ENCODE measurements at regions not wholly inside any gene's neighbourhood (a gene's known extent, or its start where the extent isn't known, plus 50 kb on each side); places are given as distances from the start of the nearest gene placed in this dataset.
A peak's percentile ranks its signal among the peaks of the same experiment; 100 is the strongest.
"Not testable (repeated sequence)": the region's sequence is repeated elsewhere in the genome, so short reads cannot be mapped to it uniquely, and the experiment has no call there.

DNA sequence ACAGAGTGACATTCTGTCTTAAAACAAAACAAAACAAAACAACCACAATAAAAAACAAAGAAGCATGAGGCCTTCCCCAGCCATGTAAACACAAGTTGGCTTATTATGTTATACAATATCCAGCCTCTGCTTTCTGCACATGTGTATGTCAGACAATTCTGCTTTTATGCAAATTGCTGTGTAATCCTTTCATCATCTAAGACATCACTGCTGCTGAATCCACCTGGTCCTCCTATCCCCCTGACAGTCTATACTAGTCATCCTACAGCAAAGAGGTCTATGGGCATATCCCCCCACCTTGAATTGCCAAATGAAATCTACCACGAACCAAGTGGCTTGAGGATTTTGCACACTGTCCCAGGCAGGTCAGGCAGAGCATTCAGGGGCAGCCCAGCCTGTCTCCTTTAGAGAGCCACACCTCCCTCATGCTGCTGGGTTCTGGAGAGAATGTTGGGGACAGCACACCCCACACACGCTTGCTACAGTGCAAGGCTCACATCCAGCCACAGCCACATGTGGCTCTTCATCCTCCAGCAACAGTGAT, 339.6 kb upstream of the CDH5 start:
- no peaks in the 10 kb centered on the region for H3K27me3 ChIP-seq (ENCODE audit: insufficient read depth, poor library complexity, severe bottlenecking)
- H3K9me3 ChIP-seq (ENCODE audit: severe bottlenecking): peaks cover 4% of the 10 kb centered on the region
- no peaks in the 10 kb centered on the region for H3K36me3 ChIP-seq (ENCODE audit: low read depth)
- H3K4me1 ChIP-seq (ENCODE audit: insufficient read depth, poor library complexity, severe bottlenecking): no peaks in the 10 kb centered on the region
- H3K27ac ChIP-seq (ENCODE audit: poor library complexity, severe bottlenecking): no peak overlapping the region
- TF ChIP-seq, protein P1, sequence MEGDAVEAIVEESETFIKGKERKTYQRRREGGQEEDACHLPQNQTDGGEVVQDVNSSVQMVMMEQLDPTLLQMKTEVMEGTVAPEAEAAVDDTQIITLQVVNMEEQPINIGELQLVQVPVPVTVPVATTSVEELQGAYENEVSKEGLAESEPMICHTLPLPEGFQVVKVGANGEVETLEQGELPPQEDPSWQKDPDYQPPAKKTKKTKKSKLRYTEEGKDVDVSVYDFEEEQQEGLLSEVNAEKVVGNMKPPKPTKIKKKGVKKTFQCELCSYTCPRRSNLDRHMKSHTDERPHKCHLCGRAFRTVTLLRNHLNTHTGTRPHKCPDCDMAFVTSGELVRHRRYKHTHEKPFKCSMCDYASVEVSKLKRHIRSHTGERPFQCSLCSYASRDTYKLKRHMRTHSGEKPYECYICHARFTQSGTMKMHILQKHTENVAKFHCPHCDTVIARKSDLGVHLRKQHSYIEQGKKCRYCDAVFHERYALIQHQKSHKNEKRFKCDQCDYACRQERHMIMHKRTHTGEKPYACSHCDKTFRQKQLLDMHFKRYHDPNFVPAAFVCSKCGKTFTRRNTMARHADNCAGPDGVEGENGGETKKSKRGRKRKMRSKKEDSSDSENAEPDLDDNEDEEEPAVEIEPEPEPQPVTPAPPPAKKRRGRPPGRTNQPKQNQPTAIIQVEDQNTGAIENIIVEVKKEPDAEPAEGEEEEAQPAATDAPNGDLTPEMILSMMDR (IDR thresholded peaks at IDR 0.05; ENCODE audit: poor library complexity, severe bottlenecking): no peak
- ATAC-seq (ENCODE audit: low read depth): no peak
- DNase-seq (ENCODE audit: low spot score): no peak
- no peak overlapping the region for H3K4me3 ChIP-seq (ENCODE audit: severe bottlenecking)

DNA sequence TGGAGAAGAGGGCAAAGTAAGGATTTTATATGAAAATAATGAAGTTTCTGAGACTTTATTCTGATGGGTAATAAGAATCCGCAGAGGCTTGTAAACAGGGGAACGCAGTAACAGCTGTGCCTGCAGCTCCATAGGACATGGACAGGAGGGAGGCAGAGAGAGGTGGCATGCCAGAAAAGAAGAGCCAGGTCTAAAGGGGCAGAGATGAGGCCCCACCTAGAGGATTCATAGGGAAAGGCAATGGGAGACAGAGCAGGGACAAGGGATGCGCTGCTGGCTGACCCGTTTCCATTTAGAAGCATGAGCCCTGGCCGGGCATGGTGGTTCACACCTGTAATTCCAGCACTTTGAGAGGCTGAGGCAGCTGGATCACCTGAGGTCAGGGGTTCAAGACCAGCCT, 340.3 kb upstream of the CDH5 start:
- Histone ChIP-seq H3K4me3 (ENCODE audit: severe bottlenecking) (no peak overlapping the region), H3K4me1 (ENCODE audit: insufficient read depth, poor library complexity, severe bottlenecking) (no peaks in the 10 kb centered on the region), H3K27me3 (ENCODE audit: insufficient read depth, poor library complexity, severe bottlenecking) (no peaks in the 10 kb centered on the region), H3K36me3 (ENCODE audit: low read depth) (no peaks in the 10 kb centered on the region), H3K9me3 (ENCODE audit: severe bottlenecking) (peaks cover 4% of the 10 kb centered on the region), H3K27ac (ENCODE audit: poor library complexity, severe bottlenecking) (no peak overlapping the region)
- ATAC-seq (ENCODE audit: low read depth) (peak; percentile 44; the same call in 1 of the 3 replicates), DNase-seq (ENCODE audit: low spot score) (no peak)
- TF ChIP-seq, protein P1 (IDR thresholded peaks at IDR 0.05; ENCODE audit: poor library complexity, severe bottlenecking): peak; percentile 30

DNA sequence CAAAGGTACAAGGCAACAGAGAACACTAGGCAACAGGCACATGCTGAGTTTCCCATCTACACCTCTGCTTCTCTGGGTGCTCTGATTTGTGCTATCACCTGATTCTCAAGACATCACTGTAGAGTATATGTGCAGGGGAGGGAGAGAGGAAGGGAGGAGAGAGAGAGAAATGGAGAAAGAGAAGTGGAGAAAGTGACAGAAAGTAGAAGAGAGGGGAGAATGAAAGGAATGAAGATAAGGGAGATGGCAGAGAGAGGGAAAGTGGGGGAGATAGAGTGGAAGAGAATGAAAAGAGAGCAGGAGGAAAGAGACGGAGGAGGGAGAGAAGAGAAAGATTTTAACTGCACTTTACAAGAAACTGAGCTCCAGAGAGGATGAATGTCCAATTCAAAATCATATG, 340.7 kb upstream of the CDH5 start:
- Histone ChIP-seq H3K4me1 (ENCODE audit: insufficient read depth, poor library complexity, severe bottlenecking) (peaks cover under 1% of the 10 kb centered on the region), H3K27ac (ENCODE audit: poor library complexity, severe bottlenecking) (no peak overlapping the region), H3K36me3 (ENCODE audit: low read depth) (no peaks in the 10 kb centered on the region), H3K9me3 (ENCODE audit: severe bottlenecking) (peaks cover 4% of the 10 kb centered on the region), H3K27me3 (ENCODE audit: insufficient read depth, poor library complexity, severe bottlenecking) (no peaks in the 10 kb centered on the region), H3K4me3 (ENCODE audit: severe bottlenecking) (no peak overlapping the region)
- no peak for DNase-seq (ENCODE audit: low spot score)
- TF ChIP-seq, protein P1 (IDR thresholded peaks at IDR 0.05; ENCODE audit: poor library complexity, severe bottlenecking): no peak
- no peak for ATAC-seq (ENCODE audit: low read depth)

DNA sequence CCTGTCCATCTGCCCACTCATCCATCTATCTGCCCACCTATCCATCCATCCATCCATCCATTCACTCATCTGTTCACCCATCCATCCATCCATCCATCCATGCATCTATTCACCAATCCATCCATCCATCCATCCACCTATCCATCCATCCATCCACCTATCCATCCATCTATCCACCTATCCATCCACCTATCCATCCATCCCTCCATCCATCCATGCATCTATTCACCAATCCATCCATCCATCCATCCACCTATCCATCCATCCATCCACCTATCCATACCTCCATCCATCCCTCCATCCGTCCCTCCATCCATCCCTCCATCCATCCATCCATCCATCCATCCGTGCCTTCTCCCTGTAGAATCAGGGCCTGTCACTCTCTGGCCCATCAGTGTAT, 341.9 kb upstream of the CDH5 start:
- H3K27ac ChIP-seq (ENCODE audit: poor library complexity, severe bottlenecking); H3K36me3 ChIP-seq (ENCODE audit: low read depth); H3K9me3 ChIP-seq (ENCODE audit: severe bottlenecking); ATAC-seq (ENCODE audit: low read depth); DNase-seq (ENCODE audit: low spot score); H3K27me3 ChIP-seq (ENCODE audit: insufficient read depth, poor library complexity, severe bottlenecking); H3K4me3 ChIP-seq (ENCODE audit: severe bottlenecking): not testable (repeated sequence)
- peaks cover 12% of the 10 kb centered on the region for H3K4me1 ChIP-seq (ENCODE audit: insufficient read depth, poor library complexity, severe bottlenecking)

DNA sequence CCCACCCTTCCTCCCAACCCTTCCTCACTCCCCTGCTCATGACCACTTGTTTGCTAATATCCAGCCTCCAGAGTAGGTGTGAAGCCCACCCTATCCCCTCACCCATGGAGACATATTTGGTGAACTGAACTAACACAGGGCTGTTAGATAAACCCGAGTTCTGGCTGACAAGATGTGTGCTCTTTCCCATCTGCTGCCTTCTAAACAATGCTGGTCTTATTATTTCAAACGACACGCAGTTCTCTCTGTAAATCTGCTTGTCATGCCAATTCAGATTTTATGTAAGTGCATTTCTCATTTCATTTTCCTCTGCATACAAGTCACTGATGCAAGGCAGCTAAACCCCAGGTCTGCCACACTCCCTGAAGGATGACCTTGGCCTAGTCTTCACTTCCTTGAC, 343.0 kb upstream of the CDH5 start:
- H3K27ac ChIP-seq (ENCODE audit: poor library complexity, severe bottlenecking): no peak overlapping the region
- H3K4me1 ChIP-seq (ENCODE audit: insufficient read depth, poor library complexity, severe bottlenecking): peaks cover 12% of the 10 kb centered on the region
- TF ChIP-seq, protein P1 (IDR thresholded peaks at IDR 0.05; ENCODE audit: poor library complexity, severe bottlenecking): no peak
- H3K27me3 ChIP-seq (ENCODE audit: insufficient read depth, poor library complexity, severe bottlenecking): no peaks in the 10 kb centered on the region
- no peak overlapping the region for H3K4me3 ChIP-seq (ENCODE audit: severe bottlenecking)
- no peak for DNase-seq (ENCODE audit: low spot score)
- peaks cover 4% of the 10 kb centered on the region for H3K9me3 ChIP-seq (ENCODE audit: severe bottlenecking)
- no peaks in the 10 kb centered on the region for H3K36me3 ChIP-seq (ENCODE audit: low read depth)
- ATAC-seq (ENCODE audit: low read depth): no peak
